ENCODE measurements at regions not wholly inside any gene's neighbourhood (a gene's known extent, or its start where the extent isn't known, plus 50 kb on each side); places are given as distances from the start of the nearest gene placed in this dataset.

DNA sequence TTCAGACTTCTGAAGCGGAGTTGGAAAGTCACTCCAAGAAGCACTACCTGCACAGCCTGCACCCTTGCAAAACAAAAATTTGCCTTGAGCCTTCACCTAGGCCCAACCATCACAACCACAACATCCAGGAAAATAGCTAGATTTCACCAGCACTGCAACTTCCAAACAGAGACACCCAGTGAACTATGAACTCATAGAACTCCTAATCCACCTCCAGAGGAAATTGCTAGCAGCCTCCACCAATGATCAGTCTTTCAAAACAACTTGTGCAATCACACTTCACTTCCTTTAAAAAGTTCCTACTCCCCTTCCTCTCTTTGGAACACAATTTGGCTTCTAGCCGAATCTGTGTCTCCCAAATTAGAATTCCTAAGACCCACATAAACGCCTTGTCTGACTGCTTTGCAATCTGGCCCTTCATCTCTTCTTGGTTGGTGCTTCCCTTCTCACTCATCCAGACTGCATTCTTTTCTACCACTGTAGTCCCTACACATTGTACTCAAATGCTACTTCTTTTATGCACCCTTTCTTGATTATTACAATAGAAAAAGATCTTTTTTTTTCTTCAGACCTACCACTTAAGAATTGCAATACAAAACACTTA, 489.2 kb upstream of the ARGLU1 start:
- TF ChIP-seq EZH2 (IDR thresholded peaks at IDR 0.05; ENCODE audit: low read depth) = no peak
- TF ChIP-seq, protein P1, sequence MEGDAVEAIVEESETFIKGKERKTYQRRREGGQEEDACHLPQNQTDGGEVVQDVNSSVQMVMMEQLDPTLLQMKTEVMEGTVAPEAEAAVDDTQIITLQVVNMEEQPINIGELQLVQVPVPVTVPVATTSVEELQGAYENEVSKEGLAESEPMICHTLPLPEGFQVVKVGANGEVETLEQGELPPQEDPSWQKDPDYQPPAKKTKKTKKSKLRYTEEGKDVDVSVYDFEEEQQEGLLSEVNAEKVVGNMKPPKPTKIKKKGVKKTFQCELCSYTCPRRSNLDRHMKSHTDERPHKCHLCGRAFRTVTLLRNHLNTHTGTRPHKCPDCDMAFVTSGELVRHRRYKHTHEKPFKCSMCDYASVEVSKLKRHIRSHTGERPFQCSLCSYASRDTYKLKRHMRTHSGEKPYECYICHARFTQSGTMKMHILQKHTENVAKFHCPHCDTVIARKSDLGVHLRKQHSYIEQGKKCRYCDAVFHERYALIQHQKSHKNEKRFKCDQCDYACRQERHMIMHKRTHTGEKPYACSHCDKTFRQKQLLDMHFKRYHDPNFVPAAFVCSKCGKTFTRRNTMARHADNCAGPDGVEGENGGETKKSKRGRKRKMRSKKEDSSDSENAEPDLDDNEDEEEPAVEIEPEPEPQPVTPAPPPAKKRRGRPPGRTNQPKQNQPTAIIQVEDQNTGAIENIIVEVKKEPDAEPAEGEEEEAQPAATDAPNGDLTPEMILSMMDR (conservative IDR thresholded peaks at IDR 0.05) = no peak
